Vagina (tissue), 2 donors: ENCODE measurements at regions not wholly inside any gene's neighbourhood (a gene's known extent, or its start where the extent isn't known, plus 50 kb on each side); places are given as distances from the start of the nearest gene placed in this dataset.

Experiments
- DNase-seq, 2 donors: peaks; one replicate each; pipeline ENCODE4 v3.0.0-alpha.2; 2017; ENCODE audit errors: extremely low spot score in 2 of 2
- H3K27ac ChIP-seq: fragments of 200-600 bp; sonication (generic); one replicate; pipeline ENCODE4 v1.5.1; 2019
- H3K27me3 ChIP-seq: fragments of 200-600 bp; sonication (generic); one replicate; pipeline ENCODE4 v1.5.1; 2019
- H3K36me3 ChIP-seq, 2 donors: fragments of 200-600 bp; sonication (generic); one replicate each; pipeline ENCODE4 v1.5.1; 2017 to 2019
- H3K4me1 ChIP-seq: fragments of 200-600 bp; sonication (generic); one replicate; pipeline ENCODE4 v1.5.1; 2019
- H3K4me3 ChIP-seq, 2 donors: fragments of 200-600 bp; sonication (generic); 1 replicate in 1 of 2; 2 replicates in 1 of 2; pipeline ENCODE4 v1.5.1; 2016 to 2019
- H3K9me3 ChIP-seq: fragments of 200-600 bp; sonication (generic); one replicate; pipeline ENCODE4 v1.5.1; 2019
- CTCF ChIP-seq, 3 experiments: fragments of 450-650 bp in 2 of 3; fragments of 200-600 bp in 1 of 3; sonication (generic) in 1 of 3; IDR thresholded peaks; one replicate each; pipeline ENCODE4 v1.5.1; 2017 to 2019; ENCODE audit warnings: antibody characterized with exemption in 3 of 3, mild to moderate bottlenecking in 2 of 3, moderate library complexity in 2 of 3
- POLR2A ChIP-seq, 2 donors: fragments of 450-650 bp; IDR thresholded peaks; one replicate each; pipeline ENCODE4 v1.6.1; 2017; ENCODE audit warnings: antibody characterized with exemption in 2 of 2, mild to moderate bottlenecking in 2 of 2, moderate library complexity in 2 of 2
- POLR2AphosphoS5 ChIP-seq, 2 donors: sonication (generic); formaldehyde crosslinking; IDR thresholded peaks; one replicate each; pipeline ENCODE4 v1.9.0; 2017; ENCODE audit warnings: antibody characterized with exemption in 2 of 2, mild to moderate bottlenecking in 2 of 2, low read depth in 1 of 2; ENCODE audit not compliant: insufficient read depth in 1 of 2
- intact Hi-C: fragments of 100-400 bp; cut with DNase I; formaldehyde crosslinking; loops from one replicate; pipeline ENCODE4 v1.15.1; 2023

- TF ChIP-seq CTCF (IDR thresholded peaks at IDR 0.05) (no peak), POLR2A (IDR thresholded peaks at IDR 0.05) (no peak), POLR2AphosphoS5 (IDR thresholded peaks at IDR 0.05; ENCODE audit: insufficient read depth in 1 of 2, low read depth in 1 of 2) (no peak)
- peak in 1 of 2 donors; percentile 34 for DNase-seq
- Histone ChIP-seq H3K4me1 (no peaks in the 10 kb centered on the region), H3K9me3 (no peaks in the 10 kb centered on the region), H3K36me3 (no peaks in the 10 kb centered on the region), H3K27me3 (no peaks in the 10 kb centered on the region), H3K27ac (no peak overlapping the region), H3K4me3 (no peak overlapping the region)
- intact Hi-C loops, result no loop called here
Measured at GRCh38 chr2:114063346-114063745, 173.5 kb downstream of the ACTR3 start.

GRCh38 chr2:114065731-114066130 is 175.8 kb downstream of the ACTR3 start:
- no peaks in the 10 kb centered on the region for H3K9me3 ChIP-seq
- H3K4me3 ChIP-seq, result no peak overlapping the region
- no peak for TF ChIP-seq POLR2A (IDR thresholded peaks at IDR 0.05)
- TF ChIP-seq POLR2AphosphoS5 (IDR thresholded peaks at IDR 0.05; ENCODE audit: insufficient read depth in 1 of 2, low read depth in 1 of 2), result no peak
- no peak for TF ChIP-seq CTCF (IDR thresholded peaks at IDR 0.05)
- H3K4me1 ChIP-seq, result no peaks in the 10 kb centered on the region
- no peaks in the 10 kb centered on the region for H3K36me3 ChIP-seq
- intact Hi-C loops, result no loop called here
- H3K27ac ChIP-seq, result no peak overlapping the region
- no peaks in the 10 kb centered on the region for H3K27me3 ChIP-seq
- DNase-seq, result peak in 1 of 2 donors; percentile 47

GRCh38 chr2:114066186-114066747 is 176.4 kb downstream of the ACTR3 start:
- Histone ChIP-seq H3K36me3 (no peaks in the 10 kb centered on the region), H3K4me1 (no peaks in the 10 kb centered on the region), H3K4me3 (no peak overlapping the region), H3K27ac (no peak overlapping the region), H3K9me3 (no peaks in the 10 kb centered on the region), H3K27me3 (no peaks in the 10 kb centered on the region)
- intact Hi-C loops, result no loop called here
- TF ChIP-seq POLR2AphosphoS5 (IDR thresholded peaks at IDR 0.05; ENCODE audit: insufficient read depth in 1 of 2, low read depth in 1 of 2), result no peak
- no peak for TF ChIP-seq POLR2A (IDR thresholded peaks at IDR 0.05)
- peak in 1 of 2 donors; percentile 54 for DNase-seq

- Histone ChIP-seq H3K4me1 (no peaks in the 10 kb centered on the region), H3K36me3 (no peaks in the 10 kb centered on the region), H3K4me3 (no peak overlapping the region), H3K27me3 (no peaks in the 10 kb centered on the region), H3K27ac (no peak overlapping the region), H3K9me3 (no peaks in the 10 kb centered on the region)
- DNase-seq, result no peak
- intact Hi-C loops, result no loop called here
- TF ChIP-seq POLR2AphosphoS5 (IDR thresholded peaks at IDR 0.05; ENCODE audit: insufficient read depth in 1 of 2, low read depth in 1 of 2), result no peak
- no peak for TF ChIP-seq CTCF (IDR thresholded peaks at IDR 0.05)
- no peak for TF ChIP-seq POLR2A (IDR thresholded peaks at IDR 0.05)
Measured at GRCh38 chr2:114068438-114068837, 178.5 kb downstream of the ACTR3 start.

- intact Hi-C loops, result loop anchor here (5.0 kb wide), 1 partner anchor 1445 kb away; no protein-coding TSS in a partner anchor
- Histone ChIP-seq H3K9me3 (no peaks in the 10 kb centered on the region), H3K27me3 (no peaks in the 10 kb centered on the region), H3K36me3 (no peaks in the 10 kb centered on the region), H3K27ac (no peak overlapping the region), H3K4me1 (no peaks in the 10 kb centered on the region), H3K4me3 (no peak overlapping the region)
- TF ChIP-seq POLR2AphosphoS5 (IDR thresholded peaks at IDR 0.05; ENCODE audit: insufficient read depth in 1 of 2, low read depth in 1 of 2) (no peak), CTCF (IDR thresholded peaks at IDR 0.05) (no peak), POLR2A (IDR thresholded peaks at IDR 0.05) (no peak)
- no peak for DNase-seq
Measured at GRCh38 chr2:114076961-114077360, 187.1 kb downstream of the ACTR3 start.
